HEK293T (cell line): ENCODE measurements at regions not wholly inside any gene's neighbourhood (a gene's known extent, or its start where the extent isn't known, plus 50 kb on each side); places are given as distances from the start of the nearest gene placed in this dataset.
A peak's percentile ranks its signal among the peaks of the same experiment; 100 is the strongest.

Source experiments
- CTCF ChIA-PET: fragments of 350-600 bp; formaldehyde crosslinking; extraction: SDS; loops from one replicate; lab custom pipeline; 2021; ENCODE audit warnings: antibody characterized with exemption, inconsistent platforms; lab: Yijun Ruan, JAX
- POLR2A ChIA-PET: fragments of 350-600 bp; formaldehyde crosslinking; extraction: SDS; loops from one replicate; lab custom pipeline; 2020; ENCODE audit warnings: antibody characterized with exemption, inconsistent platforms; lab: Yijun Ruan, JAX
- DNase-seq: peaks from one replicate; pipeline ENCODE4 v3.0.0; 2012; ENCODE audit warnings: mixed read lengths; ENCODE audit errors: extremely low spot score
- ARNT ChIP-seq: fragments of 450-650 bp; IDR thresholded peaks from 2 replicates; pipeline ENCODE4 v1.6.1; 2017; ENCODE audit warnings: mild to moderate bottlenecking
- BHLHE40 ChIP-seq: fragments of 450-650 bp; IDR thresholded peaks from 2 replicates; pipeline ENCODE4 v1.6.1; 2016; ENCODE audit warnings: mild to moderate bottlenecking, moderate library complexity, borderline replicate concordance
- CTBP1 ChIP-seq: fragments of 450-650 bp; IDR thresholded peaks from 2 replicates; pipeline ENCODE4 v1.6.1; 2016; ENCODE audit warnings: borderline replicate concordance
- ELF4 ChIP-seq: fragments of 450-650 bp; IDR thresholded peaks from 2 replicates; pipeline ENCODE4 v1.6.1; 2017; ENCODE audit warnings: antibody characterized with exemption
- FOXA1 ChIP-seq: fragments of 450-650 bp; IDR thresholded peaks from 2 replicates; pipeline ENCODE4 v1.6.1; 2016; ENCODE audit warnings: mild to moderate bottlenecking
- FOXK2 ChIP-seq: fragments of 450-650 bp; IDR thresholded peaks from 2 replicates; pipeline ENCODE4 v1.6.1; 2016; ENCODE audit warnings: mild to moderate bottlenecking
- FOXM1 ChIP-seq: fragments of 450-650 bp; IDR thresholded peaks from 2 replicates; pipeline ENCODE4 v1.6.1; 2017; ENCODE audit warnings: mild to moderate bottlenecking, borderline replicate concordance
- HDGF ChIP-seq: fragments of 450-650 bp; IDR thresholded peaks from 2 replicates; pipeline ENCODE4 v1.6.1; 2017; ENCODE audit warnings: antibody characterized with exemption, borderline replicate concordance
- L3MBTL2 ChIP-seq: fragments of 450-650 bp; conservative IDR thresholded peaks from 2 replicates; pipeline ENCODE4 v1.6.1; 2016; ENCODE audit warnings: mild to moderate bottlenecking
- LEF1 ChIP-seq: fragments of 450-650 bp; IDR thresholded peaks from 2 replicates; pipeline ENCODE4 v1.6.1; 2017; ENCODE audit warnings: mild to moderate bottlenecking, borderline replicate concordance
- NFRKB ChIP-seq: fragments of 450-650 bp; IDR thresholded peaks from 2 replicates; pipeline ENCODE4 v1.6.1; 2016; ENCODE audit warnings: mild to moderate bottlenecking, moderate library complexity
- PKNOX1 ChIP-seq: fragments of 450-650 bp; IDR thresholded peaks from 2 replicates; pipeline ENCODE4 v1.6.1; 2016
- SP1 ChIP-seq: fragments of 450-650 bp; IDR thresholded peaks from 2 replicates; pipeline ENCODE4 v1.6.1; 2017
- SUZ12 ChIP-seq: fragments of 450-650 bp; IDR thresholded peaks from 2 replicates; pipeline ENCODE4 v1.6.1; 2016; ENCODE audit warnings: mild to moderate bottlenecking
- TARDBP ChIP-seq: fragments of 450-650 bp; IDR thresholded peaks from 2 replicates; pipeline ENCODE4 v1.6.1; 2016
- ZNF384 ChIP-seq: fragments of 450-650 bp; IDR thresholded peaks from 2 replicates; pipeline ENCODE4 v1.6.1; 2016

DNA sequence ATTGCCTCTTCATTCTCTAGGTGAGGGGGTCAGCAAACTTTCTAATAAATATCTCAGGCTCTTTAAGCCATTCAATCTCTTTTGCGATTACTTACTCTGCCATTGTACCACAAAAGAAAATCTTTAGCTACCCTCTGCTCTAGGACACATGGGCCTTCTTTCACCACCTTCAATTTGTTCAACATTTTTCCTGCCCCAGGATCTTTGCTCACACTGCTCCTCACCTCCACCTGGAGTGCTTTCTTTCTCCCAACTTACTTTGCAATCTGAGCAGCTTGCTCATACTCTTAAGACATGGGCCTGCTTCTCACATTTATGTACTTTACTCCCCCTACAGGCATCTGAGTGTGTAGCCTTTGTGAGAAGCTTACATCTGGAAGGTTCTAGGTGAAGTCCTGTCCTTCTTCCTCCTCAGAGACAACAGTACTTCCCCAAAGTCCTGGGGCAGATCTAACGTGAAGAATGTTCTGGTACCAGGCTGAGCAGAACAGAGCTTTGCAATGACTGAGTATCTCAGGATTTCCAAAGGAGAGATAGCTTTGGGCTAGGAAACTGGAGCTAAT, 55.0 kb upstream of the PRDM5 start:
- CTCF ChIA-PET = no interaction called here

DNA sequence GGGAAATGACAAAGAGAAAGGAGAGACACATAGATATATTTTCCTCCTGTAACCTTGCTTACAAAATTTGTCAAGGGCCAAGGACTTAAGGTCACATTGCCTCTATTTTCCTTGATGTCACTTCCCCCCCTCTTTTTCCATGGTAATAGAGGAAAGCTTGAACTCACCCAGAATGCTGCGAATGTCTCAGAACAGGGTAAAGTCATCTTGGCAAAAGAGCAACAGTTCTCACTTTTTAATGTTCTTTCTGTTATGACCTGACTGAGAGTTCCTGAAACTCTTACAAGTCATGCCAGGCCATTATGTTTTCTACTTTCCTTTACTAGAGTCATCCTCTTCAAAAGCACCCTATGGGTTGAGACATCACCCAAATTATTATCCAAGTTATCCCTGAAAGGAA, 50.7 kb upstream of the PRDM5 start:
- POLR2A ChIA-PET = no interaction called here
- CTCF ChIA-PET = no interaction called here
- TF ChIP-seq BHLHE40 (no peak), SP1 (no peak), LEF1 (no peak), L3MBTL2 (no peak), ELF4 (no peak), NFRKB (no peak), FOXM1 (no peak), FOXK2 (no peak), PKNOX1 (no peak), ARNT (no peak), TARDBP (no peak), CTBP1 (no peak), HDGF (no peak), FOXA1 (no peak), SUZ12 (no peak), ZNF384 (no peak)
- DNase-seq = no peak

More for the DNA sequence above, 55.0 kb upstream of the PRDM5 start:
- POLR2A ChIA-PET = no interaction called here
- DNase-seq = peak; percentile 47
- no peak for TF ChIP-seq ZNF384
- TF ChIP-seq L3MBTL2 = no peak
- TF ChIP-seq ARNT = no peak
- TF ChIP-seq PKNOX1 = no peak
- no peak for TF ChIP-seq CTBP1
- no peak for TF ChIP-seq NFRKB
- no peak for TF ChIP-seq FOXM1
- TF ChIP-seq FOXK2 = no peak
- TF ChIP-seq TARDBP = no peak
- no peak for TF ChIP-seq BHLHE40
- no peak for TF ChIP-seq SP1
- no peak for TF ChIP-seq ELF4
- no peak for TF ChIP-seq FOXA1
- TF ChIP-seq SUZ12 = no peak
- no peak for TF ChIP-seq HDGF
- no peak for TF ChIP-seq LEF1
